ENCODE measurements at regions not wholly inside any gene's neighbourhood (a gene's known extent, or its start where the extent isn't known, plus 50 kb on each side); places are given as distances from the start of the nearest gene placed in this dataset.

DNA sequence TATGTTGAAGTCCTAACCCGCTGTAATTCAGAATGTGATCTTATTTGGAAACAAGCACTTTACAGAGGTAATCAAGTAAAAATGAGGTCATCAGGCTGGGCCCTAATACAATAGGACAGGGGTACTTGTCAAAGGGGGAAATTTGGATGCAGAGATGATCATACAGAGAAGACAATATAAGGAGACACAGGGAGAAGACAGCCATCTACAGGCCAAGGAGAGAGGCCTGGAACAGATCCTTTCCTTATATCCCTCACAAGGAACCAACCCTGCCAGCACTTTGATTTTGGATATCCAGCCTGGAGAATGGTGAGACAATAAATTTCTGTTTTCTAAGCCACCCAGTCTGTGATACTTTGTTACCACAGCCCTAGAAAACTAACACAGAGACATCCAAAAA is 104.3 kb downstream of the METTL4 start:
- DNase-seq, result no peak

DNA sequence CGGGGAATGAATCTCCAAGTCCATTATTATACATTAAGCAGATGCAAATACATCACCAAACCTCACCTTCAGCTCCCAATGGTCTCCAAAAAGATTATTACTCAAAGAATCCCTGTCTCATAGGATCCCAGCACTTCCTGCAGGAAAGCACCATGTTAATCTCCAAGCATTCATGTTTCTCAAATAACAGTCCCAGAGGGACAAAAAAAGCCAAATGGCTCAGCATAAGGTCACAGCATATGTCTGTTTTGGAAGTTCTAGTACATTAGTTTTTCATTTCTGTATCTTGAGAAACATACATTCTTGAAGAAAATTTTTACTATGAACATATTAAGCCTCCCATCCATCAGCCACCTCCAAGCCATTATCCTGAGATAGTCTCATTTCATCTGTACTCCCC is 103.3 kb downstream of the METTL4 start:
- DNase-seq, result no peak

DNA sequence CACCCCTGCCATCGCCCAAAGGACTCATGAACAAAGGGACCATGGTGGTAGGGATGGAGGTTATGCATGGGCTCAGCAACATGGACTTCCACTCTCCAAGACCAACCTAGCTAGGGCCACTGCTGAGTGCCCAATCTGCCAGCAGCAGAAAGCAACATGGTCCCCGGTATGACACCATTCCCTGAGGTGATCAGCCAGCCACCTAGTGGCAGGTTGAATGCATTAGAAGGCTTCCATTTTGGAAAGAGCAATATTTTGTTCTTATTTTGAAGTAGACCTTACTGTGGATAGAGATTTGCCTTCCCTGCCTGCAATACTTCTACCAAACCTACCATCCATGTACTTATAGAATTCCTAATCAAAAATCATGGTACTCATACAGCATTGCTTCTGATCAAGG is 99.8 kb downstream of the METTL4 start:
- DNase-seq, result no peak

DNA sequence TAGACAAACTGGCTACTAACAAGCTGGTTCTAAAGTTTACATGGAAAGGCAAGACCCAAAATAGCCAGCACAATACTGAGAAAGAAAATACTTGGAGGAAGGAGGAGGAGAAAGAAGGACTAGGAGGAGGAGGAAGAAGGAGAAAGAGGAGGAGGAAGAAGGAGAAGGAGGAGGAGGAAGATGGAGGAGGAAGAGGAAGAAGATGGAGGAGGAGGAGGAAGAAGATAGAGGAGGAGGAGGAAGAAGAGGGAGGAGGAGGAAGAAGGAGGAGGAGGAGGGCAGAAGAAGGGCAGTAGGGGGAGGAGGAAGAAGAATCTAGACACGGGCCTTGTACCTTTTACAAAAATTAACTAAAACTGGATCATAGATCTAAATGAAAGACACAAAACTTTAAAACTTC is 92.6 kb downstream of the METTL4 start:
- no peak for DNase-seq

DNA sequence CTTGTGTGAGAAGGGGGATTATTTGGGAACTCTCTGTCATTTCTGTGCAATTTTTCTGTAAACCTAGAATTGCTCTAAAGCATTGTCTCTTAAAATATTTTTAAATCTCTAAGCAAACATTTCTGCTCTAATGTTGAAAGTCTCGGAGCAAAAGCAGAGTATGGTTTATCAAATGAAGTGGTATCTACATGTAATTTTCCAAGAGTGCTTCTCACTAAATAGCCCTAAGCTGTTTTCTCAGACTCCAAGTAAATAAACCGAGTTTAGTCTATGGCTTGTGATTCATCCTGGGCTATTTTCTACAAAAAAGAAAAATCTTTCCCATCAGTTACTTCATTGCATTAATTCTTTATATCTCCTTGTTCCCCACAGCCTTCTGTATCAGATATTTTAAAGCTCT is 90.8 kb downstream of the METTL4 start:
- no peak for DNase-seq

DNA sequence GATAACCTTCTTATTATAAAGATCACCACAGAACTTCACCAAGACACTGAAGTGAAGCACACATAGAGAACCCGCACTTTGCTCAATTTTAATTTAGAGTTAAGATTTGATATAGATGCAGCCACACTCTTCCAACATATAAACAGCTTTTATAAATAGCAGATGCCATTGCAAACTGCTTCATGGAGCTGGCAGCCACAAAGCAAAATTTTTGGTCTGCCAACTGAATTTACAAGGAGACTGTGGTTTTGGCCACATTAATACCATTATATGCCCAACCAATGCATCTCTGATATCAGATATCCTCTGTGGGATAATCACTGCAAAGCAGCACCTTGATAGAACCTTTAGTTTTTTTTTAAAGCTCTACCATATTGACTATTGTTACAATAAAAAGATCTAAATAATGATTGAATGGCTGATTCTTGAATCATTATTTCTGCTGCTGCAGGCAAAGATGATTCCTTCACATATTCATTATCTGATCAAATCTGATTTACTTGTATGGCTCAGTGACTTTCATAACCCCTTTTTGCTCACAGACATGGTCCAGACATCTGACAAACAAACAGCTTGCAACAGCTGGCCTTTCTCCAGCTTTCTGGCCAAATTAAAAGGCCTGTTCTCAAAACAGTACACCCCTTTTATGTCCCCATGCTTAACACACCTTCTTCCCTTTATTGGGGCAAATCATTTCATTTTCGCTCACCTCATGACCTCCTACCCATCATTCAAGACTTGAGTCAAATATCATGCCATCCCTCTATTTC is 88.4 kb downstream of the METTL4 start:
- DNase-seq, result no peak

DNA sequence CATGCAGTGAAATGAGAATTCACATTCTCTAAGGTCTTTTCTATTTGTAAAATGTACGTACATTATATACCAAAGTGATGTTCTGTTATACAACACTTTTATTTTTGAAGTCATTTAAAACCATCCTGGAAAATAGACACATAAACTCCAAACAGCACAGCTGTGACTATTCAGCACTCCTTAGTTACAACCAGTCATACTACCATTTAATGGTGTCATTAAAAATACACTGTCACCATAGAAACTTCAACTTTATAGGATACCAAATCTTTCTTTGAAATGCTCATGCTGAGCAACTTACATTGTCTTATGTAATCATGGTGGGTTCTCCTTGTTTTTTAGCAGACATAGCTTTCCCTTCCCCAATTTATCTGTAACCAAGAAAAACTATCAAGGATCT is 85.3 kb downstream of the METTL4 start:
- no peak for DNase-seq

DNA sequence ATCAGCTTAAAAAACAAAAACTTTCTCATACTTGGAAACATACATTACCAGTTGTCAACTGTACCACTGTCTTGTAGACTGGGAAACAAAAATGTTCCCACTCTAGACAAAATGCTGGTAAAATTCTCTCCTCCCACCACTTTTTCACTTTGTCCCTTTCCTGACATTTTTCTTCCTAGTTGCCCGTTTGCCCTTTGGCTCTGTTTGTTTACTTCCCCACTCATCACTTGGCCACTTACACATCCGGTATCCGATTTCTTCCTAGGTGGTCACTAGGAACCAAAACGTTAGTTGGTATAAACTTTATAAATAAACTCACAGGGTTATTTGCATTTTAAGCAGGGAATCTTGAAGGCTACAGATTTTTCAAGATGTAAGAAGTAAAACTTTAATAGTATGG is 84.9 kb downstream of the METTL4 start:
- DNase-seq, result no peak

Data from right forelimb (tissue), 1 donor.